GM12865 (cell line): ENCODE measurements at regions not wholly inside any gene's neighbourhood (a gene's known extent, or its start where the extent isn't known, plus 50 kb on each side); places are given as distances from the start of the nearest gene placed in this dataset.
A peak's percentile ranks its signal among the peaks of the same experiment; 100 is the strongest.

Experiments used
- DNase-seq: peaks from one replicate; pipeline ENCODE4 v3.0.0; 2010; ENCODE audit warnings: low read depth
- H3K4me3 ChIP-seq: 2 replicates; pipeline ENCODE4 v1.5.1; 2011; ENCODE audit warnings: mild to moderate bottlenecking, low read depth, low read length, control low read depth
- TF ChIP-seq, protein P1 (sequence below): IDR thresholded peaks from 2 replicates; pipeline ENCODE4 v1.5.1; 2011; ENCODE audit warnings: low read length, control low read depth, low read depth, inconsistent platforms; ENCODE audit not compliant: insufficient read depth; ENCODE audit errors: missing control alignments

DNA sequence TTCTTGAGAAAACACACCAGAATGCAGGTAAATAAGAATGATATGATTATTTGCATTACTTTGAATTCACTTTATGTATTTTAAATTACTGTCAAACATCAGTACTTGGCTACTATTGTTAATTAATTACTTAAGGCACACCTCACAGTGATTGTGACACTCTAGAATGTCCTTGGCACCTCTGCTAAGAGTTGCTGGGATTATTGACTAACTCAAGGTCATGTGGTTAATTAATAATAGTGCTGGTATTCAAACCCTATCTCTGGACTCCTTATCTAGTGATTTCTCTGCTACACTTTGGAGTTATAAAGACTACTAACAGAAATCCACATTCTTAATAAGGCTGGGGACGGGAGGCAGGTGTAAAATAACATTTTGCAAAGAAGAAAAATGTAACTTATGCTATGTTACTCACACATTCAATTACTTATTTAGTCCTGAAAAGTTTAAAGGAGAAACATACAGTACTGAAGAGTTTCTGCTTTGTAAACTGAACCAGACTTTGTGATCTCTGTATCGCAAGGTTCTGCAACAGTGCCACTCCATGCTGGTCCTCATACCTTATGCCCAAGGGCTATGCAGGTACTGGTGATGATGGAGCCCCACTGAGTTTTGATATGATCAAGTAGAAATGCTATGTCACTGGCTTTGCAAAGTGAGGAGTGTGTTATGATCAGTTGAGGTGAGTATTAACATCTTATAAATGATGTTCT lies 242.7 kb downstream of the MID1IP1 start:
- DNase-seq = no peak
- TF ChIP-seq, protein P1, sequence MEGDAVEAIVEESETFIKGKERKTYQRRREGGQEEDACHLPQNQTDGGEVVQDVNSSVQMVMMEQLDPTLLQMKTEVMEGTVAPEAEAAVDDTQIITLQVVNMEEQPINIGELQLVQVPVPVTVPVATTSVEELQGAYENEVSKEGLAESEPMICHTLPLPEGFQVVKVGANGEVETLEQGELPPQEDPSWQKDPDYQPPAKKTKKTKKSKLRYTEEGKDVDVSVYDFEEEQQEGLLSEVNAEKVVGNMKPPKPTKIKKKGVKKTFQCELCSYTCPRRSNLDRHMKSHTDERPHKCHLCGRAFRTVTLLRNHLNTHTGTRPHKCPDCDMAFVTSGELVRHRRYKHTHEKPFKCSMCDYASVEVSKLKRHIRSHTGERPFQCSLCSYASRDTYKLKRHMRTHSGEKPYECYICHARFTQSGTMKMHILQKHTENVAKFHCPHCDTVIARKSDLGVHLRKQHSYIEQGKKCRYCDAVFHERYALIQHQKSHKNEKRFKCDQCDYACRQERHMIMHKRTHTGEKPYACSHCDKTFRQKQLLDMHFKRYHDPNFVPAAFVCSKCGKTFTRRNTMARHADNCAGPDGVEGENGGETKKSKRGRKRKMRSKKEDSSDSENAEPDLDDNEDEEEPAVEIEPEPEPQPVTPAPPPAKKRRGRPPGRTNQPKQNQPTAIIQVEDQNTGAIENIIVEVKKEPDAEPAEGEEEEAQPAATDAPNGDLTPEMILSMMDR = no peak

DNA sequence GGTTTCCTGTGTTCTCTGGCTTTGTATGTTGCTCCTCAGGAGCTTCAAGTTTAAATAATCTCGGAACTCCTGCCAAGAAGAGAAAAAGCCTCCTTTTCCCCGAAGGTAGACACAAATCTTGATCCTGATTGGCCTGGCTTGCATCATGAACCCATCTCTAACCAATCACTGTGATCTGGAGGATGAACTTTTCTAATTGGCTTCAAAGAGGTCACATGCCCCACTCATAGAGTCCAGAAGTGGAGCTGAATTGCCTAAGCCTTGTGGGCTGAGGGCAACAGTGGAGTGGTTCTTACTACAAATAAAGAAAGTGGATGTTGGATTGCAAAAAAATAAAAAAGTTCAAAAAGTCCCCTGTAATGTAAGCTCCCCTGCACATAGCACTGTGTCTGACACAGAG lies 245.9 kb downstream of the MID1IP1 start:
- H3K4me3 ChIP-seq = no peak overlapping the region
- TF ChIP-seq, protein P1 = no peak
- DNase-seq = no peak

More for the DNA sequence above, 242.7 kb downstream of the MID1IP1 start:
- no peak overlapping the region for H3K4me3 ChIP-seq

DNA sequence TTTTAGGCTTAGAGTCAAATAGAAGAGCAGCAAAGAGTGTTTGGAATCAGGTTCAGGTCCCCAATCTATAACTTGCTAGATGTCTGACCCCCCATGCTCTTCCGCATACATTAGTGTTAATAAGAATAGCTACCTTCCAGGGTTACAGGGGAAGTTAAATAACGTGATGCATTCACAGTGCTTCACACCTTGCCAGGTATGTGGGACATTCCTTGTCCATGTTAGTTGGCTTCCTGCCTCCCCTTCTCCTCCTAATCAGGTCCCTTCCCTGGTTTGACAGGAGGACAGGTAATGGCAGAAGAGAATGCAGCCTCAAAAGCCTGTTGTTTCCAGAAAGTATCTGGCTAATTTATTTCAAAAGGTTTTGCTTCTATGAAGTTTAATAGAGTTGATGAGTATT lies 248.7 kb downstream of the MID1IP1 start:
- TF ChIP-seq, protein P1 = no peak
- DNase-seq = no peak
- no peak overlapping the region for H3K4me3 ChIP-seq

DNA sequence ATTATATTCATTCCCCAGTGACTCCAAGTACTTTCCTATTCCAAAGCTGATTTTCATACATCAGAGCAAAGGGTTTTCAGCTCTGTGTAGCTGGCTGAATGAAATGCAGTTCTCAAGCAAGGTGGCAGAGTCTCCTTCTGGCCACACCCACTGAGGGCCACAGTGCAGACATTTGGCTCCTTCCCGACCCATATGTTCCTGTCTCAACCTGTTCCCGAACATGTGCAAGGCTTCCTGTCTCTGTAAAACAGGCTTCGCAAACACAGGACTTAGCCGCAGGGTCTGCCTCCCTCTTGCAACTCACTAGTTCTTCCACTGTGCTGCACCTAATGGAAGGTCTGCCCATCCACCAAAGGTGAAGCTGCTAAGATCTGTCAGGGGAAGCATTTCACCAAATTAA lies 249.2 kb downstream of the MID1IP1 start:
- DNase-seq = no peak
- TF ChIP-seq, protein P1 = no peak
- no peak overlapping the region for H3K4me3 ChIP-seq

DNA sequence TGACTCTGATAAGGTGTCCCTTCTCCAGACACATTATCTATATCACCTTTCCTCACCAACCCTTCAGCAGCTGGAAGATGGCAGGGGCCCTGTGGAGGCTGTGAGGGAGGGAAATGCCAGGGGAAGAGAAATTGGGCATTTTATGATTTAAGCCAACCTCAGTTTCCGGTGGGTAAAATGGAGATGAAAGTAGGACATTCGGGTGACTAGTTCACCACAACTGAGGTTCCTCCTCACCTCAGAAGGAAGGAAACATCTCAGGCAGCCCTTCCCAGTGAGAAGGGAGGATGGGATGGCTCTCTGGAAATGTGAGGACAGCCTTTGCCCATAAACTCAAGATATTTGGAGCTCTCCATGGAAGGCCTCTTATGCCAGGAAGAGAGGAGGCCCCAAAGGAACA lies 251.5 kb downstream of the MID1IP1 start:
- H3K4me3 ChIP-seq = no peak overlapping the region
- TF ChIP-seq, protein P1 = no peak
- DNase-seq = peak; percentile 1

DNA sequence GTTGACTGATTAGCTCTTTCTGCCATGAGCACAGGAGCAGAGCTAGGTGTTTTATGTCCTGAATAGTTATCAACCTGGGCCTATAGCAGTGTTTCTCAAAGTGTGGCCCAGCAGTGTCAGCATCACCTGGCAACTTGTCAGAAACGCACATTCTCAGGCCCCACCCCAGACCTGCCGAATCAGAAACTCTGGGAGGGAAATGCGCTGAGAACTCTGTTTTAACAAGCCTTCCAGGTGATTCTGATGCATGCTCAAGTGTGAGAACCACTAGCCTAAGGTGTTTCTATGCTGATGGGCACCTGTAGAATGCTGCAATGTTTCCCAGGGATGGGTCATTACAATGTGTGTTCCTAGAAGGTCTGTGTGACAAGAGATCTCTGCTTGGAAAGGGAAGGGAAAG lies 257.5 kb downstream of the MID1IP1 start:
- TF ChIP-seq, protein P1 = no peak
- DNase-seq = no peak
- H3K4me3 ChIP-seq = no peak overlapping the region

DNA sequence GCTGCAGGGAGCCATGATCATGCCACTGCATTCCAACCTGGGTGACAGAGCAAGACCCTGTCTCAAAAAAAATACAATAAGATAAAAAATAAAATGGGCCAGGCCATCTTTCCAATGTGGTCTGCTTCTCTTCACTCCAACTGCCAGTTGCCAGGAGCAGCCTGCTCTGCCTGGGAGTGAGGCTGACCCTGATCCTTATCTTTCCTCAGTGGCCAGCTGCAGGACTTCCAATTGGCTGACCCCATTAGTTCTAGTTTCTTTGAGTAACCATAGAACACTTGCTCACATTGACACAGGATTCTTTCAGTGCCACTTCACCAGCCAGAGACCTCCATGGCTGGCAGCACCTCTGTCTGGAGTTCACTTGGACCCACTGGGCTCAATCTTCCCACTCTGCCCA lies 258.6 kb downstream of the MID1IP1 start:
- no peak for DNase-seq
- TF ChIP-seq, protein P1 = no peak
- no peak overlapping the region for H3K4me3 ChIP-seq
